ENCODE measurements at regions not wholly inside any gene's neighbourhood (a gene's known extent, or its start where the extent isn't known, plus 50 kb on each side); places are given as distances from the start of the nearest gene placed in this dataset.

- no peak for TF ChIP-seq POLR2AphosphoS5 (IDR thresholded peaks at IDR 0.05; ENCODE audit: low read depth, low read length)
- no peak for TF ChIP-seq TAF1 (IDR thresholded peaks at IDR 0.05; ENCODE audit: low read depth, low read length)
- TF ChIP-seq POLR2A (IDR thresholded peaks at IDR 0.05; ENCODE audit: low read depth, low read length), result no peak
- TF ChIP-seq SPI1 (IDR thresholded peaks at IDR 0.05; ENCODE audit: low read depth, low read length), result no peak
These were observed 558.3 kb downstream of the PLCL1 start for GRCh38 chr2:198362740-198363139.

Data from GM12891 (cell line).